ENCODE measurements at regions not wholly inside any gene's neighbourhood (a gene's known extent, or its start where the extent isn't known, plus 50 kb on each side); places are given as distances from the start of the nearest gene placed in this dataset.

GRCh38 chr2:122135021-122135937 is 379.8 kb downstream of the TSN start (continued):
- TF ChIP-seq NRF1 (conservative IDR thresholded peaks at IDR 0.05 in 1 of 2, IDR thresholded peaks at IDR 0.05 in 1 of 2) (no peak), ZNF253 (CRISPR knock-in tag; conservative IDR thresholded peaks at IDR 0.05) (no peak), ZNF77 (CRISPR knock-in tag; IDR thresholded peaks at IDR 0.05) (no peak), HNRNPLL (IDR thresholded peaks at IDR 0.05; ENCODE audit: low read depth, low read length, poor library complexity, severe bottlenecking) (no peak), ZBTB9 (CRISPR knock-in tag; IDR thresholded peaks at IDR 0.05) (no peak; the same call in 1 of the 2 replicates), REST (IDR thresholded peaks at IDR 0.05; ENCODE audit: borderline replicate concordance) (no peak), REST (CRISPR knock-in tag; IDR thresholded peaks at IDR 0.05; ENCODE audit: low read depth) (no peak), ZNF277 (CRISPR knock-in tag; IDR thresholded peaks at IDR 0.05; ENCODE audit: borderline replicate concordance) (no peak), ZNF431 (CRISPR knock-in tag; IDR thresholded peaks at IDR 0.05) (no peak), TCFL5 (CRISPR knock-in tag; conservative IDR thresholded peaks at IDR 0.05) (no peak), NEUROD1 (IDR thresholded peaks at IDR 0.05; ENCODE audit: borderline replicate concordance, low read depth, low read length, partially characterized antibody) (no peak), ZNF134 (CRISPR knock-in tag; conservative IDR thresholded peaks at IDR 0.05) (no peak), SUPT5H (IDR thresholded peaks at IDR 0.05) (no peak), OTX1 (CRISPR knock-in tag; IDR thresholded peaks at IDR 0.05) (no peak), RAD21 (CRISPR knock-in tag; conservative IDR thresholded peaks at IDR 0.05 in 1 of 2, IDR thresholded peaks at IDR 0.05 in 1 of 2) (no peak), TEAD4 (IDR thresholded peaks at IDR 0.05; ENCODE audit: low read length) (peak; percentile 91), TEAD4 (CRISPR knock-in tag; IDR thresholded peaks at IDR 0.05; ENCODE audit: borderline replicate concordance) (no peak), TAF9B (IDR thresholded peaks at IDR 0.05; ENCODE audit: partially characterized antibody) (no peak)
